ENCODE measurements at regions not wholly inside any gene's neighbourhood (a gene's known extent, or its start where the extent isn't known, plus 50 kb on each side); places are given as distances from the start of the nearest gene placed in this dataset.
"Not testable (repeated sequence)": the region's sequence is repeated elsewhere in the genome, so short reads cannot be mapped to it uniquely, and the experiment has no call there.

- no peak for DNase-seq
These were observed 165.5 kb upstream of the SALL3 start for GRCh38 chr18:78813936-78814710.

GRCh38 chr18:78814766-78815165 lies 164.9 kb upstream of the SALL3 start:
- DNase-seq: no peak

DNA sequence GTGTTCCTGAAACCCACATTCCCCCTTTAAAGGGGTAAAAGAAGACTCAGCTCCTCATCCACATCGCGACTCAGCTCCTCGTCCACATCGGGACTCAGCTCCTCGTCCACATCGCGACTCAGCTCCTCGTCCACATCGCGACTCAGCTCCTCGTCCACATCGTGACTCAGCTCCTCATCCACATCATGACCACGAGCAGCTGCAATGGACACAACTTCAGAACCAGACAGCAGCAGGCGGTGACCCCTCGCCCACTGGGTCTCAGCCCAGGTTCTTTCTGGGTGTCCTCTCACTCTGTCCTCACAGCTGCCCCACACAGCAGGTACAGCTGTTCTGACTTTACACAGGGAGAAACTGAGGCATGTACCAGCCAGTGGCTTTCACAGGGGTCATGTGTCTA lies 163.5 kb upstream of the SALL3 start:
- DNase-seq: no peak

DNA sequence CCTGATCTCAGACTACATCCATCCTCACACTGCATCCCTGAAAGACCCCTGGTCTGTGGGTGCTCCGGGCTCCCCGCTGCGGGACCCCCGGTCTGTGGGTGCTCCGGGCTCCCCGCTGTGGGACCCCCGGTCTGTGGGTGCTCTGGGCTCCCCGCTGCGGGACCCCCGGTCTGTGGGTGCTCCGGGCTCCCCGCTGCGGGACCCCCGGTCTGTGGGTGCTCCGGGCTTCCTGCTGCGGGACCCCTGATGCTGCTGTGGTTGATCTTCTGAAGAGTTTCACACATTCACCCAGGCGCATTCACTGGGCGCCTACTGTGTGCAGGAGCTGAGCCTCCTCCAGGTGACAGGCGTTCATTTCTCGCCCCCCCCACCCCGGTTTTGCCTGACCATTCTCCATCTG lies 162.7 kb upstream of the SALL3 start:
- no peak for DNase-seq

- no peak for DNase-seq
These were observed 161.1 kb upstream of the SALL3 start for GRCh38 chr18:78818495-78818894.

DNA sequence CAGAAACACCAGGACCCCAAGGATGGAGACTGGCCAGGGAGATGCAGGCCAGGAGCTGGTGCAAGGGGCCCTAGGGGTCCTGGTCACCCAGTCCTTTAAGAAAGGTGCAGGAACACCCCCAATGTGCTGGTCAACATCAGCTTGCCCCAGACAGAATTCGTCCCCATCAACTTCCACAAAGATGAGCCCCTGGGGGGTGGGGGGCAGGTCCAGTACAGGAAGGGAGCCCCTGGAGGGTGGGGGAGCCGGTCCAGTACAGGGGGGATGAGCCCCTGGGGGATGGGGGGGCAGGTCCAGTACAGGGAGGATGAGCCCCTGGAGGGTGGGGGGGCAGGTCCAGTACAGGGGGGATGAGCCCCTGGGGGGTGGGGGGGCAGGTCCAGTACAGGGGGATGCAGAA lies 160.7 kb upstream of the SALL3 start:
- no peak for DNase-seq

GRCh38 chr18:78820161-78820834 lies 159.3 kb upstream of the SALL3 start:
- no peak for DNase-seq

- no peak for DNase-seq
These were observed 158.2 kb upstream of the SALL3 start for GRCh38 chr18:78821396-78821795.

- no peak for DNase-seq
These were observed 157.3 kb upstream of the SALL3 start for GRCh38 chr18:78822171-78822948.

DNA sequence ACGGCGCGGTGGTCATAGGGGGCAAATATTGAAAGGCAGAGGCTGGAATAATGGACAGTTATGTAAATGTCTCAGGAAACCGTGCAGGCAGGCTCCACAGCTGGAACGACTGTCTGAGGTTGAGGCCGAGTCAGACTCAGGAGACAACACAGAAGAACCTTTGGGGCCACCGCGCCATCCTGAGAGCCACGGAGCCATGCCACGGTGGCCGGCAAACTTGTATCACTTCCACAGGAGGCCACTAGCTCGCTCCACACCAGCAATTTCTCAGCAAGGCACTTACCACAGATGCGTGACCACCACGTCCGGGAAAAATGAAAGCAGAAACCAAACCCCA lies 156.7 kb upstream of the SALL3 start:
- DNase-seq: no peak

GRCh38 chr18:78825168-78825567 lies 154.4 kb upstream of the SALL3 start:
- no peak for DNase-seq

GRCh38 chr18:78826631-78827030 lies 153.0 kb upstream of the SALL3 start:
- DNase-seq: no peak

- no peak for DNase-seq
These were observed 152.5 kb upstream of the SALL3 start for GRCh38 chr18:78827141-78827540.

- DNase-seq: no peak
These were observed 151.5 kb upstream of the SALL3 start for GRCh38 chr18:78828131-78828530.

GRCh38 chr18:78829026-78829425 lies 150.6 kb upstream of the SALL3 start:
- not testable (repeated sequence) for DNase-seq

DNA sequence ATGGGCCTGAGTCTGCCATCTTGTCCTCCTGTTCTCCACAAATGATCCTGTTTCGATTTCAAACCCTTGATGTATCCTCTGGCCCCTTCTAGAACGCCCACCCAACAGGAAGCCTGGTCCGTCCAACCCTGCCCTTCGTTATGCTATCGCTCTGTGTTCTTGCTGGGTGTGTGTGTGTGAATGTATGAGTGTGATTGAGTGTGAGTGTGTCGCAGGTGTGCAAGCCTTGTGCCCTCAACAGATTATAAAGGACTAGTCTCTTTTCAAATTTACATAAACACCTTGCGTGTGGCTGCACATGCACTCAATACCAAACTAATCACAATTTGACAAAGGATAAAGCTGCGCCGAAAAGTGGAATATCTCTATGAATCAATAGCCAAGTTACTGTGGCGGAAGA lies 149.5 kb upstream of the SALL3 start:
- no peak for DNase-seq

GRCh38 chr18:78830826-78831225 lies 148.8 kb upstream of the SALL3 start:
- DNase-seq: no peak

DNA sequence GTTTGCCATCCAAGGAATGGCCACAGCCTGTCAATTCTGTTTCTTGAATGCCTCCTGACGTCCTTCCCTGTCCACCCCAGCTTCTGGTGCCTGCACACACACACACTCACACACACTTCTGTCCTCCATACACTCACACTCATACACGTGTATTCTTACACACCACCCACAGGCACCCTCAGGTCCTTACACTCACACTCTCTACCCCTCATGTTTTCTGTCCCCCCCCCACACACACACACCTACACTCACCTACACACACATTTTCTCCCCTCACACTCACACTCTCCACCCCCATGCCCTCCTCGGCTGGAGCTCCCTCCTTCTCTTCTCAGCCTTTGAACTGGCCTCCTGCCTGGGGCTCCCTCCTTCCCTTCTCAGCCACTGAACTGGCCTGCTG lies 148.0 kb upstream of the SALL3 start:
- DNase-seq: no peak

GRCh38 chr18:78833833-78834232 lies 145.8 kb upstream of the SALL3 start:
- no peak for DNase-seq

DNA sequence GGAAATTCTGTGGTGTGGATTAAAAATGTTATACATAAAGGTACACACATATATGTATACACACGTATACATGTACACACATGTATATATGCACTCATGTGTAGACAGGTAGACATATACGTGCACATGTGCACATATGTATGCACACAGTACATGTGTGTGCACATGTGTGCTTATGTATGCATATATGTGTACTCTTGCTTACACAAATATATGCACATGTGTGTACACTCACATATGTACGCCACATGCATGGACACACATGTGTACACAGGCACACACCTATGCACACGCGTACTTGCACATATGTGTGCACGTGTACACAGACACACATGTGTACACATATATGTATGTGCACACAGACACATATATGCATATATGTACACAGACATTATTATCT lies 142.8 kb upstream of the SALL3 start:
- DNase-seq: no peak

DNA sequence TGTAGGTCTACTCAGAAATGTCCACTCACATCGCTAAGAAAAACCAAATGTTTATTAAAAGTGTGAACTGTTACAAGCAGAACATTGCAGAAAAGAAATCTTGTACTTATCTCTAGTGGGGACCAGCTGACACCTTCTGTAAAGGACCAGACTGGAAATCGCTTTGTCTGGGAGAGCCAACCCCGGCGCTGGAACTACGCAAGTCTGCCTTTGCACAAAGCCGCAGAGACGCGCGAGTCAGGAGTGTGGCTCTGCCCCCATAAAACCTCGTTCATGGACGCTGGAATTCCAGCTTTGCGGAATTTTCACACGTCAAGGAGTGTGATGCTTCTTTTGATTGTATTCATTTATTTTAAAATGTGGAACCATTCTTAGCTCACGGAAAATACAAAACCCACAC lies 141.9 kb upstream of the SALL3 start:
- DNase-seq: no peak

DNA sequence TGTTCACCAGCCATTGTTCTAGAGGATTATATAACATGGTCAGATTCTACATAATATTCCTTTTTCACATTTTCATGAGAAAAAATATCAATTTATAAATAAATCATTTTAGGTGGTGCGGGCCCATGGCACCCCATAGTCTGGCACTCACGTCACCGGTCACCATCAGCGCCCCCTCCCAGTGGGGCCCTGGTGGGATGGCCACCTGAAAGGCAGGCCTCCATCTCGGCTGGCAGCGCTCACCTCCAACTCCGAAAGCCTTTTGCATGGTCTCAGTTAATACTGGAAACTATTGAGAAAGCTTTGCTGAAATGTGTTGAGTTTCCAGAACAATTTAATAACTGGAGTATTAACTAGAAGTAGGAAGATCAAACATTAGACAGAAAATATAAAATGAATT lies 141.4 kb upstream of the SALL3 start:
- no peak for DNase-seq

DNA sequence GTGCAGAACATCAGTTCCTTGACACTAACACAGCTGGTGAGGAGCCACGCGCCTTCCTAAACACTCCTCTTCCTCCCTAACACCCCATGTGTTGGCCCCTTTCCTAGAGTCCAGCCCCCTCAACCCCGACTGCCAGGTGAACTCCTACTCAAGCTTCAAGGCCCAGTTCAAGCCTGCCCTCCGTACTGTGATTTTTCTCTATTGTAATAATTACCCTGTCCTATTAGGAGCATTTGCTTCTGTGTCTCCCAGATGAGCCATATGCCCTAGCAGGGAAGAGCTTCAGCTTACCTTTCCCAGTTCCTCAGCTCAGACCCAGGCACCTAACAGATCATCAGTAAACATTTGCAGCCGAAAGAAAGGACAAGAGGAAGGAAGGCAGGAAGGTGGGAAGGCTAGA lies 130.6 kb upstream of the SALL3 start:
- no peak for DNase-seq

Measured in renal pelvis (tissue), 1 donor.